Activated CD4-positive, alpha-beta T cell treated with anti-CD3 and anti-CD28 coated beads, Interleukin-2, amount 10 ng/mL, durations not matched to agents 24 days and 14 days (primary cell): ENCODE measurements at regions not wholly inside any gene's neighbourhood (a gene's known extent, or its start where the extent isn't known, plus 50 kb on each side); places are given as distances from the start of the nearest gene placed in this dataset.

Experiments used
- DNase-seq: peaks from one replicate; pipeline ENCODE4 v3.0.0; 2022
- H3K27ac Mint-ChIP-seq: one replicate; pipeline ENCODE4 v1.8.0; 2022; ENCODE audit warnings: mild to moderate bottlenecking, mixed read lengths
- H3K27me3 Mint-ChIP-seq: one replicate; pipeline ENCODE4 v1.8.0; 2022; ENCODE audit warnings: mixed read lengths
- H3K36me3 Mint-ChIP-seq: one replicate; pipeline ENCODE4 v1.8.0; 2022; ENCODE audit warnings: low read depth, mild to moderate bottlenecking, mixed read lengths
- H3K4me1 Mint-ChIP-seq: one replicate; pipeline ENCODE4 v1.8.0; 2021; ENCODE audit warnings: mixed read lengths
- H3K4me3 Mint-ChIP-seq: one replicate; pipeline ENCODE4 v1.8.0; 2022; ENCODE audit warnings: mild to moderate bottlenecking, moderate library complexity, mixed read lengths
- H3K9me3 Mint-ChIP-seq: one replicate; pipeline ENCODE4 v1.8.0; 2021; ENCODE audit warnings: mixed read lengths
- intact Hi-C: fragments of 100-400 bp; cut with micrococcal nuclease; formaldehyde crosslinking; loops from one replicate; pipeline ENCODE4 v1.15.1; 2023

DNA sequence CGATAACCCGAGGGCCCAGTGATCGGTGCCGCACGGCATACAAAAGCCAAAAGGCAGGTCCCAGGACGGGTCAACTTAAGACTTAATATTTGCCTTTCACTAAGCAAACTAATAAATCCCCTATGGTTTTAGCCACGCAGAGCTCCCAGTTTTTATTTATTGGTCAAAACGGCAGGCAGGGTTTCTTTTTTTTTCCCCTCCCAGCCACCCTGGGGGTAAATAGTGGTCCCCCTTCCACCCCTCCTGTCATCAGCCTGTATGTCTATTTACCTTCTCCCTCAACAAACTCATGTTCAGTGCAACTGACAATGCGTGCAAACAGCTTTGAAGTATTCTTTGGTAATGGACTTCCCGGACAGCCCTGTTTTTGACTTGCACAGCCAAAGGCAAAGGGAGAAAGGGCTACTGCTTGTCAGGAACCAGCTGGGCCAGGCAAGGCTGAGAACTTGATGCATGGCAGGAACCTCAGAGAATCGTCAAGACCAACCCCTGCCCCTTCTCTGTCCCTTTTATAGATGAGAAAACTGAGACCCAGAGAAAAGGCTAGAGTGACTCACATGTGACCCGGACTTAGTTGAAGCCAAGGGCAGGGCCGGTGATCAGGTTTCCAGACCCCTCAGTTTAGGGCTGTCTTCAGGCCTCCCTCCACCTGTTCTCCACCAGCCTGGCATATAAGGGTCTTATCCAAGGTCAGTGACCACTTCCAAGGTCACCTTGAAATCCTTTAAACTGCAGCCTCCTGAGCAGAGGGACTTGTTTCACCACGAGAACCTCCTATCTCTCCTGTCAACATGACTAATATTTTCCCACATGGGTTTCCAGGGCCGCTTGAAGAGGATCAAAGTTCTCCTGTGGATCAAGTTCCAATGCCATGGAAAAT is 279.0 kb downstream of the SOX9 start:
- no peaks in the 10 kb centered on the region for H3K27me3 Mint-ChIP-seq
- intact Hi-C loops = no loop called here
- no peaks in the 10 kb centered on the region for H3K4me1 Mint-ChIP-seq
- H3K27ac Mint-ChIP-seq = no peak overlapping the region
- DNase-seq = no peak
- no peaks in the 10 kb centered on the region for H3K9me3 Mint-ChIP-seq
- no peaks in the 10 kb centered on the region for H3K36me3 Mint-ChIP-seq
- H3K4me3 Mint-ChIP-seq = no peak overlapping the region

DNA sequence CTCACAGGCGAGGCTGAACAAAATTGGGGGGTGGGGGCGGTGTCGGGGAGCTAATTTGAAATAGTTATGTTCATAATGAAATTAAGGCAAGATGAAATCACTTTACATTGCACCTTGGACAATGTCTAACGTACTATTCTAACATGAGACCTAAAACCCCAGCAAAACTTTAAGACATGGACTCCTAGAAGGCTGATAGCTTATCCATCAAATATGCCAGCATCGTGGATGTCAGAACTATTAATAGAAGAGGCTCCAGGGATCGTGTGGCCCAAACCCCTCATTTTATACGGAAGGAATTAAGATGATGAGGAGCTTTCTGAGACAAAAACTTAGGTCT is 279.6 kb downstream of the SOX9 start:
- intact Hi-C loops = no loop called here
- H3K27ac Mint-ChIP-seq = no peak overlapping the region
- H3K27me3 Mint-ChIP-seq = no peaks in the 10 kb centered on the region
- no peak for DNase-seq
- H3K9me3 Mint-ChIP-seq = no peaks in the 10 kb centered on the region
- H3K36me3 Mint-ChIP-seq = no peaks in the 10 kb centered on the region
- H3K4me3 Mint-ChIP-seq = no peak overlapping the region
- no peaks in the 10 kb centered on the region for H3K4me1 Mint-ChIP-seq

DNA sequence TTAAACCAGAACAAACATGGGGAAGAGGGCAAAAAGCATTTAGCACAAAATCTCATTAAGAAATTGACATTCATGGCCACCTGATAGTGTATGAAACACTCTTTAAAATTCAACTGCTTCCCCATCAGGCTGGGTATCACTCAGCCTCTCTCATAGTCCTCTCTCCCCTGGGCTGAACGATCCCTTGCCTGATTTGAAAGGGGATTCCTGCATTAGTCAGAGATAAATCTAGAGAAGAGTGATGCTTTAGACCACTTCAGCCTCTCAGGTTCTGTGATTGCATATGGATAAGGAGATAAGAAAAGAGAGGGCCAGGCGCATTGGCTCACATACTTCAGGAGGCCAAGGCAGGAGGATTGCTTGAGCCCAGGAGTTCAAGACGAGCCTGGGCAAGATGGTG is 280.0 kb downstream of the SOX9 start:
- intact Hi-C loops = no loop called here
- no peak overlapping the region for H3K4me3 Mint-ChIP-seq
- no peaks in the 10 kb centered on the region for H3K9me3 Mint-ChIP-seq
- H3K36me3 Mint-ChIP-seq = no peaks in the 10 kb centered on the region
- no peaks in the 10 kb centered on the region for H3K27me3 Mint-ChIP-seq
- H3K27ac Mint-ChIP-seq = no peak overlapping the region
- H3K4me1 Mint-ChIP-seq = no peaks in the 10 kb centered on the region
- DNase-seq = no peak

DNA sequence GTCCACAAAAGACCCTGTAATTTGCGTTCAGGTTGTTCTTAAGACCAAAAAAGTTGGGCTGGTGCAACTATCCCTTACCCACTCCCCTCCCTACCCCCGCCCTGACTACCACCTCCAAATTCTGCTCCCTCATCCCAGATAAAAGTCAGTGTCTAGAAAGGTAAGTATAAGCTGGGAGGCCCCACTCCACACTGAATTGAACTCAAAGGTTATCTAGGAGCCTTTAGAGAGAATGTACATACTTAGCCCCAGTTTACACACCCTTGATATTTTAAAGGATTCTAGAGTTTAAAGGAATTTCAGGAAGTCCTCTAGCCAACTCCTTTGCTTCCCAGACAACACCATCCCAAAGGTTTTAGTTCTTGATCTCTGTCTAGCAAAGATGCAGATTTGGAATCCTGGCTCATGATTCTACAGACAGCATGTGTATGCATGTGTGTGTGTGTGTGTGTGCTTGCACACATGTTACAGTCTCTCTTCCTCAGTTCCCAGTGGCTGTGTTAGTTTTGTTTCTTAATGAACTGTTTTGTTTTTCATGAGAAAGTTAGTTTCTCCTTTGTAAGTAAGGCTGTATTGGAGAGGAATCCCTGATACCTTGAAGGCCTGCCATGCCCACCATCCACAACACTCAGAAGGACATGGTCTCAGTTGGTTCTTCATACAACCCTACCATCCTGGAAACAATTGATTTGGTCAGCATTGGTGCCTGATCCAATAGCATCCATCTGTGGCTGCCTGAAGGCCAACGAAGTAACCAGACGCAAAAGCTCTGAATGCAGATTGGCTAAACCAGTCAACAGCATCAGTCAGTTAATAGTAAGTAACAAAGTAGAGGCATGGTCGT is 281.3 kb downstream of the SOX9 start:
- no peak overlapping the region for H3K27ac Mint-ChIP-seq
- H3K36me3 Mint-ChIP-seq = no peaks in the 10 kb centered on the region
- intact Hi-C loops = no loop called here

DNA sequence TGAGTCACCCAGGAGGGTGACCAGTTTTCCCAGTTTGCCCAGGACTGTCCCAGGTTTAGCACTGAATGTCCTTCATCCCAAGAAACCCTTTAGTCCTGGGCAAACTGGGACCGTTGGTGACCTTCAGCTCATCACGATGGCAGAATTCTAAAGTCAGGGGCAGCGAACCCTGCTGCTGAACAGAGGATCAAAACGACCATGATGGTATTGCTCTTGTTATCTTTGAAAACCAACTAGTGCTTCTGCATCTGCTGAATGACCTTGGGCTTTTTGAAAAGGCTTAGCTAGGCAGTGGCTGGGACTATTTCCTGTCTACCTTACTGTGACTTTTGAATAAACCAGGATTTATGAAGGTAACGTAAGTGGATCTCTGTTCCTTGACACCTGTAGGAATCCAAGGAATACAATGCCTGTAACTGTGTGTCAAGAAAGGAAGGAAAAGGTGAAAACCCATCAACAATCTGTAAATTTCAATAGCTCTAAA is 281.9 kb downstream of the SOX9 start:
- no peaks in the 10 kb centered on the region for H3K36me3 Mint-ChIP-seq
- no peaks in the 10 kb centered on the region for H3K9me3 Mint-ChIP-seq
- DNase-seq = no peak
- H3K27ac Mint-ChIP-seq = no peak overlapping the region
- H3K27me3 Mint-ChIP-seq = no peaks in the 10 kb centered on the region
- no peaks in the 10 kb centered on the region for H3K4me1 Mint-ChIP-seq
- intact Hi-C loops = no loop called here
- no peak overlapping the region for H3K4me3 Mint-ChIP-seq

More for the DNA sequence above, 281.3 kb downstream of the SOX9 start:
- no peaks in the 10 kb centered on the region for H3K9me3 Mint-ChIP-seq
- no peaks in the 10 kb centered on the region for H3K4me1 Mint-ChIP-seq
- no peak overlapping the region for H3K4me3 Mint-ChIP-seq
- DNase-seq = no peak
- H3K27me3 Mint-ChIP-seq = no peaks in the 10 kb centered on the region

DNA sequence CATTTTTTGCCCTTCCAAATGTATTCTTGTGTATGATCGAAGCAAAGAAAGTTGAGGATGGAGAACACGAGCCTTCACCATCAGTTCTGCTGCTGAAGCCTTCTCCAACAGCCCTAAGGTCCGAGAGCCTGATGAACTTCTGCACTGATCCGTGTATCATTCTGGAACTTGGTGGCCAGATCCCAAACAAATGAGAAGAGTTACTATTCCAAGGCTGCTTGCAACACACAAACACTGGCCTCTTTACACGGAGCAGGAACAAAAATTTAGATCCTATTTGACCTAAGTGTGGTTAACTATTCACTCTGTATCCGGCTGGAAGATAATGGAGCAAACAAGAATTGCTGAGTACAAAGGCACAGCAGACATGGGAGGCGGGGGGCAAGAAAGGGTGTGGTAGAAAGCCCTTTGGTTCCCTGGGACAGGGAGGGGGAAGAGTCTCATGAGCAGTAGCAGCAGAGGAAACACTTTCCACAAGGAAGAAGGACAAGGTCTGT is 282.9 kb downstream of the SOX9 start:
- no peaks in the 10 kb centered on the region for H3K4me1 Mint-ChIP-seq
- no peaks in the 10 kb centered on the region for H3K9me3 Mint-ChIP-seq
- H3K27me3 Mint-ChIP-seq = no peaks in the 10 kb centered on the region
- intact Hi-C loops = no loop called here
- no peaks in the 10 kb centered on the region for H3K36me3 Mint-ChIP-seq
- no peak for DNase-seq
- H3K27ac Mint-ChIP-seq = no peak overlapping the region
- no peak overlapping the region for H3K4me3 Mint-ChIP-seq

DNA sequence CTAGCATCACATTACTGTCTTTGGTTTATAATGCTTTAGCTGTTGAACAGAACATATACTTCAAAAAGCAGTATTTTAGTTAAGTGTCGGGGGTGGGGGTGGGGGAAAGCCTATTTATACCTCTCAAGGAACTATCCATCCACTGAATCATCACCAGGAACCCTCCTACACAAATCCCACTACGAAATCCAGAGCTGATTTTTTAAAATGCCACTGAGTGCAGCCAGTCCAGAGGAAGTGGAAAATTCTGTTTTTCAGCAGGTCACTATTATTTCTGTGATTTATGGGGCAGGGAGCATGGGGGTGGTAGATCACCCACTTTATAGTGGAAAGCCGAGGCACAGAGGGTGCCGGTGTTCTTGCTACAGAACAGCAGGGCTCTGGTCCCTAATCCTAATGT is 284.1 kb downstream of the SOX9 start:
- intact Hi-C loops = no loop called here
- no peak overlapping the region for H3K27ac Mint-ChIP-seq

DNA sequence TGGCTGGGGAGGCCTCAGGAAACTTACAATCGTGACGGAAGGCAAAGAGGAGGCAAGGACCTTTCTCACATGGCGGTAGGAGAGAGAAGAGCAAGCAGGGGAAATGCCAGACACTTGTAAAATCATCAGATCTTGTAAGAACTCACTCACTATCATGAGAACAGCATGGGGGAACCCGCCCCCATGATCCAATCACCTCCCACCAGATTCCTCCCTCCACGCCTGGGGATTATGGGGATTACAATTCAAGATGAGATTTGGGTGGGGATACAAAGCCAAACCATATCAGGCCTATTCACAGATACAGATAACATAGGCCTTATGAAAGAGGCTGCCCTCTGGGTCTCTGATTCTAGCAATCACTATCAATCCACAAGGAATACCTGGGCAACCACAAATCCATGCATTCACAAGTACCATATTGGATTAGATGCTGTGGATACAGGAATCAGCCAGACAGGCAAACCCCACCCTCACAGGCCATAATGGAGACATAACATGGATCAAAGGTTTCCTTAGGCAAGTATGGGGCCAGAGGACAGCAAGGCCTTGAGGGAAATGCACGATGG is 284.9 kb downstream of the SOX9 start:
- Mint-ChIP-seq H3K27me3 (no peaks in the 10 kb centered on the region), H3K9me3 (no peaks in the 10 kb centered on the region), H3K27ac (no peak overlapping the region), H3K4me3 (no peak overlapping the region), H3K4me1 (no peaks in the 10 kb centered on the region), H3K36me3 (no peaks in the 10 kb centered on the region)
- DNase-seq = no peak
- intact Hi-C loops = no loop called here

More for the DNA sequence above, 284.1 kb downstream of the SOX9 start:
- Mint-ChIP-seq H3K27me3 (no peaks in the 10 kb centered on the region), H3K4me1 (no peaks in the 10 kb centered on the region), H3K36me3 (no peaks in the 10 kb centered on the region), H3K4me3 (no peak overlapping the region), H3K9me3 (no peaks in the 10 kb centered on the region)
- DNase-seq = no peak

DNA sequence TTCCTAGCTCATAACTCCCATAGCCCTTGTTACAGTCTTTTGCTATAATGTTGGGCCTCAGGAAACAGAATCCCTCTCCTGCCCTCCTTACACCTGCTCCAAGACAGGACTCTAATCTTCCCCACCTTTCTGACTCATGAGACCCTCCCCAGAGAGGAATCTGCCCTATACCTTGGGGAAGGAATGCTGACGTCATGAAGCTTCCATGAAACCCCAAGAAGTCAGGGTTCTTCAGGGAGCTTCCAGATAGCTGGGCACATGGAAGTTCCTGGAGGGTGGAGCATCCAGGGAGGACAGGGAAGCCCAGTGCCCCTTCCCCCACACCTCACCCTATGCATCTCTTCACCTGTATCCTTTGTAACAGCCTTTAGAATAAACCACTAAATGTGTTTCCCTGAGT is 285.7 kb downstream of the SOX9 start:
- Mint-ChIP-seq H3K27ac (no peak overlapping the region), H3K4me3 (no peak overlapping the region), H3K36me3 (no peaks in the 10 kb centered on the region), H3K27me3 (no peaks in the 10 kb centered on the region), H3K4me1 (no peaks in the 10 kb centered on the region), H3K9me3 (no peaks in the 10 kb centered on the region)
- intact Hi-C loops = no loop called here
- no peak for DNase-seq

DNA sequence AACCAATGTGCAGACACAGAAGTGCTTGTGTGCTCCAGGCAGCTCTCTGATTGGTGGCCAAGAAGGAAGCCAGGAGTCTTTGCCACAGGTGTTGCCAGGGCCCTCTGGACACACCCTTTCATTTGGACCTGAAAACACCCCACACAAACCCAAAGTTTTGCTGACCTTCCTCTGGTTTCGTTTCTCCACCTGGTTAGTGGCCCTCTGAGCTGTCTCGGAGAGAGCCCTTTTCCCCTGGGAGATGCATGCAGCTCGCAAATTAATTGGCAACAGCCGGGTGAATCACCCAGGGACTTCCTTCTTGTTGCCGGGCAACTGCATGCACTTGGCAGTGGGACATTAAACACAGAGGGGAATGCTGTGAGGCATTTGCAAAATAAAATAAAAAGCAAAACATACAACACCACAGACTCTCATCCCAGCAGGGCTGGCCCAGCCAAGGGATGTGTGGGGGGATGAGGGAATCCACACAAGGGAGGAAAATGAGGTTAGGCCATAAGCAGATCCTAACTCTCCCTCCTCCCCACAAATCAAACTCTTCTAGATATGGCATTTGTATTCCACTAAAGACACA is 286.6 kb downstream of the SOX9 start:
- Mint-ChIP-seq H3K4me3 (no peak overlapping the region), H3K27me3 (no peaks in the 10 kb centered on the region), H3K4me1 (no peaks in the 10 kb centered on the region), H3K9me3 (no peaks in the 10 kb centered on the region), H3K27ac (no peak overlapping the region), H3K36me3 (no peaks in the 10 kb centered on the region)
- intact Hi-C loops = no loop called here
- no peak for DNase-seq

DNA sequence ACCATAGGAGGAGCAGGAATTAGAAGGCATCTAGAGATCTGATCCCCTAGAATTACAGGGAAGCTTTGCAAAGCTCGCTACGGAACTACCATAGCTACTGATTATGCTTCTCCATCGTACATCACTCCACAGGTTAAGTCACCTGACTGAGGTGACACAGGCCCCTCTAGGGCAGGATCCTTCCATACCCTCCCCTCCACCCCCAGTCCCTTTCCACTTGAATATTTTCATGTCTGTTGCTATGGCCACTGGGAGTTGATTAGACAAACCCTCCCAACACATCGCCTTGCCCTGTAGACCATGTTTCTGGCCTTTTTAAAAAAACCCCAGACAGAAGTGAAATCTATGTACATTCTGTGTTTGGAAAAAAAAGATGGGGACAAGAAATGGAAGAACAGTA is 287.1 kb downstream of the SOX9 start:
- no peaks in the 10 kb centered on the region for H3K4me1 Mint-ChIP-seq
- no peak overlapping the region for H3K4me3 Mint-ChIP-seq
- DNase-seq = no peak
- H3K9me3 Mint-ChIP-seq = no peaks in the 10 kb centered on the region
- H3K27me3 Mint-ChIP-seq = no peaks in the 10 kb centered on the region
- intact Hi-C loops = no loop called here
- H3K27ac Mint-ChIP-seq = no peak overlapping the region
- H3K36me3 Mint-ChIP-seq = no peaks in the 10 kb centered on the region

DNA sequence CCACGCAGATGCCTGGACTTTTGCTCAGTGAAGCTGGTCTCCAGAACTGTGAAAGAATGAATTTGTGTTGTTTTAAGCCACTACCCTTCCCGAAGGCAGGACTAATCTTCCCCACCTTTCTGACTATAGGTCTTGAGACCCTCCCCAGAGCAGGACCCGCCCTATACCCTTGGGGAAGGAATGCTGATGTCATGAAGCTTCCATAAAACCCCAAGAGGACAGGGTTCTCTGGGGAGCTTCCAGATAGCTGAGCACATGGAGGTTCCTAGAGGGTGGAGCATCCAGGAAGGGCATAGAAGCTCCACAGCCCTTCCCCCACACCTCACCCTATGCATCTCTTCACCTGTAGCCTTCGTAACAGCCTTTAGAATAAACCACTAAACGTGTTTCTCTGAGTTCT is 287.8 kb downstream of the SOX9 start:
- Mint-ChIP-seq H3K27ac (no peak overlapping the region), H3K4me1 (no peaks in the 10 kb centered on the region), H3K27me3 (no peaks in the 10 kb centered on the region), H3K9me3 (no peaks in the 10 kb centered on the region), H3K36me3 (no peaks in the 10 kb centered on the region), H3K4me3 (no peak overlapping the region)
- intact Hi-C loops = no loop called here
- DNase-seq = no peak

DNA sequence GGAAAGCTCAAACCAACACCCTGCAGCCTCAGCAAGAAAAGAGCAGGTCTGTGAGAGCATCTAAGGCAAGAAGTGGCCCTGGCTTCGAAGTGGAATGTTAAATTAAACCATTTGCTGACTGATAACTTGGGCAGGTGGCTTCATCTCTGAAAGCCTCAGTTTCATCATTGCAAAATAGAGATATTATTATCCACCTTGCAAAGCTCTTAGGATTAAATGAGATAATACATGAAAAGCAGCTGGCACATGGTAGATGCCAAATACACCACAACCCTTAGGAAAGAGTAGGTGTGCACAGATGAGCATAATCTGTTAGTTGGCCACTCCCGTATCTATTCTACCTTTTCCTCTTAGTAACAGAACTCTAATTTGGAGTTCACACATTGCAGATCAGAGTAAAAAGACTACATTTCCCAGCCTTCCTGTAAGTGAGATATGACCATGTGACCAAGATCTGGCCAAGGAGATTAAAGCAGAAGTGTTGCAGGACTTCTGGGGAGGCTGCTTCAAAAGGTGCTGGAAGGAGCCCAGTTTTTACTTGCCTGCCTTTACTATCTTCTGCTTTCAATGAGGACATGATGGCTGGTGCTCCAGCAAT is 288.7 kb downstream of the SOX9 start:
- Mint-ChIP-seq H3K4me1 (no peaks in the 10 kb centered on the region), H3K27me3 (no peaks in the 10 kb centered on the region), H3K9me3 (no peaks in the 10 kb centered on the region), H3K4me3 (no peak overlapping the region), H3K36me3 (no peaks in the 10 kb centered on the region), H3K27ac (no peak overlapping the region)
- DNase-seq = no peak
- intact Hi-C loops = no loop called here
